Esophagus muscularis mucosa (tissue), 4 donors: ENCODE measurements at regions not wholly inside any gene's neighbourhood (a gene's known extent, or its start where the extent isn't known, plus 50 kb on each side); places are given as distances from the start of the nearest gene placed in this dataset.

Source experiments
- DNase-seq: peaks from one replicate; pipeline ENCODE4 v3.0.0-alpha.2; 2017; ENCODE audit errors: extremely low spot score
- H3K27ac ChIP-seq, 4 donors: fragments of 200-600 bp; sonication (generic); replicated peaks in 1 of 4; 1 replicate in 3 of 4; 2 replicates in 1 of 4; pipeline ENCODE4 v1.5.1; 2016 to 2019; ENCODE audit warnings: mild to moderate bottlenecking in 1 of 4
- H3K27me3 ChIP-seq, 4 donors: fragments of 200-600 bp; sonication (generic); one replicate each; pipeline versions ENCODE4 v1.5.1 to v1.6.0; 2016 to 2019
- H3K36me3 ChIP-seq, 4 donors: fragments of 200-600 bp; sonication (generic); one replicate each; pipeline ENCODE4 v1.5.1; 2016 to 2019
- H3K4me1 ChIP-seq, 4 donors: fragments of 200-600 bp; sonication (generic); one replicate each; pipeline ENCODE4 v1.5.1; 2016 to 2019
- H3K4me3 ChIP-seq, 4 donors: fragments of 200-600 bp; sonication (generic); 1 replicate in 2 of 4; 2 replicates in 2 of 4; pipeline ENCODE4 v1.5.1; 2016 to 2019; ENCODE audit warnings: mild to moderate bottlenecking in 4 of 4, moderate library complexity in 1 of 4
- H3K9me3 ChIP-seq, 4 donors: fragments of 200-600 bp; sonication (generic); 1 replicate in 3 of 4; 2 replicates in 1 of 4; pipeline ENCODE4 v1.5.1; 2016 to 2019
- CTCF ChIP-seq, 3 experiments: fragments of 200-600 bp in 2 of 3; fragments of 450-650 bp in 1 of 3; sonication (generic) in 2 of 3; IDR thresholded peaks; one replicate each; pipeline ENCODE4 v1.5.1; 2017 to 2019; ENCODE audit warnings: antibody characterized with exemption in 3 of 3, mild to moderate bottlenecking in 2 of 3, moderate library complexity in 1 of 3
- EP300 ChIP-seq: sonication (generic); formaldehyde crosslinking; IDR thresholded peaks from one replicate; pipeline ENCODE4 v1.6.1; 2017; ENCODE audit warnings: antibody characterized with exemption
- POLR2A ChIP-seq: fragments of 450-650 bp; IDR thresholded peaks from one replicate; pipeline ENCODE4 v1.6.1; 2017; ENCODE audit warnings: antibody characterized with exemption, moderate library complexity, mild to moderate bottlenecking, low read depth
- POLR2AphosphoS5 ChIP-seq, 2 donors: sonication (generic); formaldehyde crosslinking; IDR thresholded peaks; one replicate each; pipeline ENCODE4 v1.6.1; 2017; ENCODE audit warnings: antibody characterized with exemption in 2 of 2
- WGBS: methylation state at CpG from one replicate; pipeline ENCODE4 v1.1.5; 2018; 5-methylcytosine and 5-hydroxymethylcytosine counted together
- intact Hi-C: fragments of 100-400 bp; cut with DNase I; formaldehyde crosslinking; loops from one replicate; pipeline ENCODE4 v1.15.1; 2023

GRCh38 chr12:131493068-131493826 lies 217.6 kb upstream of the SFSWAP start:
- intact Hi-C loops = no loop called here
- DNase-seq = no peak
- no peaks in the 10 kb centered on the region for H3K9me3 ChIP-seq
- TF ChIP-seq POLR2A (no peak), EP300 (no peak), POLR2AphosphoS5 (IDR thresholded peaks at IDR 0.05) (no peak)
- H3K27me3 ChIP-seq = peaks cover 0 to 22% (median 0%) of the 10 kb centered on the region in 4 donors
- 74% methylated on average over 11 of the region's 34 CpGs for WGBS
- H3K27ac ChIP-seq = no peak overlapping the region
- H3K4me3 ChIP-seq = no peak overlapping the region
- no peaks in the 10 kb centered on the region for H3K36me3 ChIP-seq
- H3K4me1 ChIP-seq = peaks cover 0 to 5% (median under 1%) of the 10 kb centered on the region in 4 donors

- Histone ChIP-seq H3K9me3 (no peaks in the 10 kb centered on the region), H3K4me3 (no peak overlapping the region), H3K36me3 (no peaks in the 10 kb centered on the region), H3K27me3 (peaks cover 0 to 22% (median 0%) of the 10 kb centered on the region in 4 donors), H3K27ac (no peak overlapping the region), H3K4me1 (peaks cover 0 to 12% (median 0%) of the 10 kb centered on the region in 4 donors)
- 95% methylated on average over 11 of the region's 24 CpGs for WGBS
- DNase-seq = no peak
- no peak for TF ChIP-seq POLR2A
- TF ChIP-seq POLR2AphosphoS5 (IDR thresholded peaks at IDR 0.05) = no peak
- TF ChIP-seq CTCF (IDR thresholded peaks at IDR 0.05) = no peak
- no peak for TF ChIP-seq EP300
- intact Hi-C loops = no loop called here
These were observed 216.7 kb upstream of the SFSWAP start for GRCh38 chr12:131494216-131494615.

- Histone ChIP-seq H3K27ac (no peak overlapping the region), H3K4me1 (peaks cover 0 to 12% (median 0%) of the 10 kb centered on the region in 4 donors), H3K36me3 (no peaks in the 10 kb centered on the region), H3K27me3 (peaks cover 0 to 22% (median 0%) of the 10 kb centered on the region in 4 donors), H3K4me3 (no peak overlapping the region), H3K9me3 (no peaks in the 10 kb centered on the region)
- no peak for TF ChIP-seq POLR2A
- no peak for TF ChIP-seq CTCF (IDR thresholded peaks at IDR 0.05)
- TF ChIP-seq EP300 = no peak
- TF ChIP-seq POLR2AphosphoS5 (IDR thresholded peaks at IDR 0.05) = no peak
- WGBS = 80% methylated on average over 9 of the region's 9 CpGs
- no peak for DNase-seq
- intact Hi-C loops = no loop called here
These were observed 216.0 kb upstream of the SFSWAP start for GRCh38 chr12:131494741-131495524.

GRCh38 chr12:131497966-131498365 lies 212.9 kb upstream of the SFSWAP start:
- Histone ChIP-seq H3K36me3 (no peaks in the 10 kb centered on the region), H3K27me3 (peaks cover 0 to 22% (median 0%) of the 10 kb centered on the region in 4 donors), H3K4me3 (no peak overlapping the region), H3K4me1 (peaks cover 0 to 6% (median 0%) of the 10 kb centered on the region in 4 donors), H3K9me3 (no peaks in the 10 kb centered on the region), H3K27ac (no peak overlapping the region)
- TF ChIP-seq POLR2AphosphoS5 (IDR thresholded peaks at IDR 0.05) = no peak
- TF ChIP-seq POLR2A = no peak
- no peak for TF ChIP-seq CTCF (IDR thresholded peaks at IDR 0.05)
- no peak for TF ChIP-seq EP300
- intact Hi-C loops = no loop called here
- DNase-seq = no peak
- whole genome bisulfite sequencing = 100% methylated on average over 2 of the region's 2 CpGs
